Uterus (tissue), 3 donors: ENCODE measurements at regions not wholly inside any gene's neighbourhood (a gene's known extent, or its start where the extent isn't known, plus 50 kb on each side); places are given as distances from the start of the nearest gene placed in this dataset.

Source experiments
- DNase-seq, 2 donors: peaks; one replicate each; pipeline ENCODE4 v3.0.0-alpha.2; 2019 to 2020
- H3K27ac ChIP-seq, 2 donors: fragments of 200-600 bp; sonication (generic); 1 replicate in 1 of 2; 2 replicates in 1 of 2; pipeline ENCODE4 v1.5.1; 2016 to 2018
- H3K27me3 ChIP-seq, 2 donors: fragments of 200-600 bp; sonication (generic); one replicate each; pipeline ENCODE4 v1.5.1; 2018 to 2019; ENCODE audit warnings: control low read depth in 1 of 2
- H3K36me3 ChIP-seq, 2 donors: fragments of 200-600 bp; sonication (generic); one replicate each; pipeline ENCODE4 v1.5.1; 2019; ENCODE audit warnings: control low read depth in 1 of 2
- H3K4me1 ChIP-seq, 2 donors: fragments of 200-600 bp; sonication (generic); one replicate each; pipeline ENCODE4 v1.5.1; 2018 to 2019; ENCODE audit warnings: control low read depth in 1 of 2
- H3K4me3 ChIP-seq, 2 donors: fragments of 200-600 bp; sonication (generic); 1 replicate in 1 of 2; 2 replicates in 1 of 2; pipeline ENCODE4 v1.5.1; 2018 to 2019; ENCODE audit warnings: mild to moderate bottlenecking in 1 of 2
- H3K9me3 ChIP-seq, 2 donors: fragments of 200-600 bp; sonication (generic); one replicate each; pipeline ENCODE4 v1.5.1; 2019; ENCODE audit warnings: control low read depth in 1 of 2
- CTCF ChIP-seq, 4 experiments: fragments of 200-600 bp in 2 of 4; fragments of 450-650 bp in 2 of 4; sonication (generic) in 2 of 4; IDR thresholded peaks; one replicate each; pipeline ENCODE4 v1.5.1; 2016 to 2019; ENCODE audit warnings: antibody characterized with exemption in 4 of 4, mild to moderate bottlenecking in 2 of 4, moderate library complexity in 1 of 4
- POLR2A ChIP-seq, 2 donors: fragments of 450-650 bp; IDR thresholded peaks; one replicate each; pipeline ENCODE4 v1.6.1; 2016; ENCODE audit warnings: antibody characterized with exemption in 2 of 2, mild to moderate bottlenecking in 1 of 2, moderate library complexity in 1 of 2
- intact Hi-C: fragments of 100-400 bp; cut with DNase I; formaldehyde crosslinking; loops from one replicate; pipeline ENCODE4 v1.15.1; 2023; ENCODE audit warnings: low total_unique reads
- donor health status: DM: yes; HTN: yes; CAD: no.

GRCh38 chr17:72271603-72272002 is 150.8 kb downstream of the SOX9 start:
- DNase-seq, result no peak
- no peaks in the 10 kb centered on the region for H3K4me1 ChIP-seq
- H3K27me3 ChIP-seq, result no peaks in the 10 kb centered on the region
- H3K9me3 ChIP-seq, result no peaks in the 10 kb centered on the region
- H3K4me3 ChIP-seq, result no peak overlapping the region
- no peak overlapping the region for H3K27ac ChIP-seq
- no peak for TF ChIP-seq CTCF (IDR thresholded peaks at IDR 0.05)
- TF ChIP-seq POLR2A (IDR thresholded peaks at IDR 0.05), result no peak
- no peaks in the 10 kb centered on the region for H3K36me3 ChIP-seq
- intact Hi-C loops, result no loop called here

- H3K27ac ChIP-seq, result no peak overlapping the region
- no peaks in the 10 kb centered on the region for H3K4me1 ChIP-seq
- no peak for DNase-seq
- H3K27me3 ChIP-seq, result no peaks in the 10 kb centered on the region
- no peak for TF ChIP-seq CTCF (IDR thresholded peaks at IDR 0.05)
- no peak for TF ChIP-seq POLR2A (IDR thresholded peaks at IDR 0.05)
- intact Hi-C loops, result no loop called here
- H3K9me3 ChIP-seq, result no peaks in the 10 kb centered on the region
- H3K4me3 ChIP-seq, result no peak overlapping the region
- H3K36me3 ChIP-seq, result no peaks in the 10 kb centered on the region
Observed at GRCh38 chr17:72273289-72274056, 152.7 kb downstream of the SOX9 start.

GRCh38 chr17:72274614-72275013 is 153.8 kb downstream of the SOX9 start:
- intact Hi-C loops, result no loop called here
- TF ChIP-seq POLR2A (IDR thresholded peaks at IDR 0.05), result no peak
- no peak for TF ChIP-seq CTCF (IDR thresholded peaks at IDR 0.05)
- DNase-seq, result no peak
- no peaks in the 10 kb centered on the region for H3K9me3 ChIP-seq
- no peak overlapping the region for H3K4me3 ChIP-seq
- no peaks in the 10 kb centered on the region for H3K4me1 ChIP-seq
- H3K27ac ChIP-seq, result no peak overlapping the region
- H3K27me3 ChIP-seq, result no peaks in the 10 kb centered on the region
- H3K36me3 ChIP-seq, result no peaks in the 10 kb centered on the region

GRCh38 chr17:72280881-72281280 is 160.1 kb downstream of the SOX9 start:
- Histone ChIP-seq H3K4me3 (no peak overlapping the region), H3K27ac (no peak overlapping the region), H3K27me3 (no peaks in the 10 kb centered on the region), H3K4me1 (no peaks in the 10 kb centered on the region), H3K9me3 (no peaks in the 10 kb centered on the region), H3K36me3 (no peaks in the 10 kb centered on the region)
- no peak for DNase-seq
- intact Hi-C loops, result no loop called here
- TF ChIP-seq CTCF (IDR thresholded peaks at IDR 0.05) (no peak), POLR2A (IDR thresholded peaks at IDR 0.05) (no peak)

- DNase-seq, result no peak
- no peak for TF ChIP-seq POLR2A (IDR thresholded peaks at IDR 0.05)
- H3K36me3 ChIP-seq, result no peaks in the 10 kb centered on the region
- H3K4me3 ChIP-seq, result no peak overlapping the region
- H3K9me3 ChIP-seq, result no peaks in the 10 kb centered on the region
- no peaks in the 10 kb centered on the region for H3K27me3 ChIP-seq
- no peaks in the 10 kb centered on the region for H3K4me1 ChIP-seq
- no peak overlapping the region for H3K27ac ChIP-seq
- intact Hi-C loops, result no loop called here
Observed at GRCh38 chr17:72282439-72283029, 161.7 kb downstream of the SOX9 start.
